Tibial nerve (tissue), 4 donors: ENCODE measurements at regions not wholly inside any gene's neighbourhood (a gene's known extent, or its start where the extent isn't known, plus 50 kb on each side); places are given as distances from the start of the nearest gene placed in this dataset.
"Not testable (repeated sequence)": the region's sequence is repeated elsewhere in the genome, so short reads cannot be mapped to it uniquely, and the experiment has no call there.

Source experiments
- CTCF ChIP-seq, 5 experiments: fragments of 200-600 bp in 3 of 5; fragments of 450-650 bp in 2 of 5; sonication (generic) in 3 of 5; IDR thresholded peaks; one replicate each; pipeline ENCODE4 v1.5.1; 2016 to 2019; ENCODE audit warnings: antibody characterized with exemption in 5 of 5, mild to moderate bottlenecking in 3 of 5, moderate library complexity in 2 of 5
- EP300 ChIP-seq, 2 donors: sonication (generic); formaldehyde crosslinking; IDR thresholded peaks; one replicate each; pipeline ENCODE4 v1.6.1; 2017; ENCODE audit warnings: antibody characterized with exemption in 2 of 2, mild to moderate bottlenecking in 1 of 2
- POLR2A ChIP-seq, 2 donors: fragments of 450-650 bp; IDR thresholded peaks; one replicate each; pipeline ENCODE4 v1.6.1; 2017; ENCODE audit warnings: antibody characterized with exemption in 2 of 2, mild to moderate bottlenecking in 2 of 2, moderate library complexity in 2 of 2

- not testable (repeated sequence) for TF ChIP-seq CTCF, EP300, POLR2A (IDR thresholded peaks at IDR 0.05)
Measured at GRCh38 chr13:95430525-95430924, 122.0 kb upstream of the CLDN10 start.
